HCT116 (cell line): ENCODE measurements at regions not wholly inside any gene's neighbourhood (a gene's known extent, or its start where the extent isn't known, plus 50 kb on each side); places are given as distances from the start of the nearest gene placed in this dataset.

Experiments
- EZH2phosphoT487 ChIP-seq: fragments of 200-600 bp; IDR thresholded peaks from 2 replicates; pipeline ENCODE4 v1.6.1; 2018; ENCODE audit warnings: antibody characterized with exemption, borderline replicate concordance
- MAX ChIP-seq: IDR thresholded peaks from 2 replicates; pipeline ENCODE4 v1.6.1; 2012
- POLR2A ChIP-seq: IDR thresholded peaks from 2 replicates; pipeline ENCODE4 v1.7.0; 2011; ENCODE audit warnings: borderline replicate concordance; ENCODE audit not compliant: insufficient read depth, insufficient read length; ENCODE audit errors: extremely low read depth
- POLR2AphosphoS5 ChIP-seq: IDR thresholded peaks from 2 replicates; pipeline ENCODE4 v1.6.1; 2011; ENCODE audit warnings: mild to moderate bottlenecking, low read depth, low read length, moderate library complexity
- RAD21 ChIP-seq: IDR thresholded peaks from 2 replicates; pipeline ENCODE4 v1.6.1; 2012; ENCODE audit warnings: low read depth, mild to moderate bottlenecking
- SIN3A ChIP-seq: IDR thresholded peaks from 2 replicates; pipeline ENCODE4 v1.6.1; 2012; ENCODE audit warnings: low read depth
- ZFX ChIP-seq: fragments of 450-650 bp; IDR thresholded peaks from 2 replicates; pipeline ENCODE4 v1.6.1; 2017
- ZNF274 ChIP-seq: fragments of 200-500 bp; sonication (Bioruptor generic); IDR thresholded peaks from 2 replicates; pipeline ENCODE4 v1.6.1; 2014; ENCODE audit warnings: mild to moderate bottlenecking, low read depth, low read length, inconsistent platforms
- TF ChIP-seq, protein P1 (sequence below), 3 experiments: fragments of 200-600 bp in 1 of 3; sonication (generic) in 1 of 3; IDR thresholded peaks in 2 of 3; conservative IDR thresholded peaks in 1 of 3; 2 replicates each; pipeline ENCODE4 v1.5.1; 2012 to 2017; ENCODE audit warnings: low read depth in 2 of 3, low read length in 2 of 3, antibody characterized with exemption in 1 of 3, borderline replicate concordance in 1 of 3, control low read depth in 1 of 3, mild to moderate bottlenecking in 1 of 3, mixed read lengths in 1 of 3, mixed run types in 1 of 3, moderate library complexity in 1 of 3; ENCODE audit not compliant: insufficient read depth in 1 of 3

DNA sequence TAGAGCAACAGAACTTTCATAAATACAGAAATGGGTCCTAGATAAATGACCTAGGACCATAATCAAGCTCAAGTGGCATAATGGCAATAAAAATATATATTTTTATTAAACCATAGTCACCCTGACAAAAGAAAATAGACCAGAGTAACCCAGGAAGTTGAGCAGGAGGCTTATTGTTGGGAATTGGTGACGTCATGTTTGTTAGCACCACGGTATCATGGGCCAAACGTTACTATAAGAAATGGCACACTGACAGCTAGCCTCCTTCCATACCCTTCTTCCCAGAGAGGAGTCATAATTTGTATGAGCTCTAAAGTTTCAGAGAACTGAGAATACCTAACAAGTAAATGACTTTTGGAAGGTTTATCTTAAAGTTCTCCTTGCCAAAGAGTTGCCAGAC is 1698.2 kb downstream of the REEP3 start:
- TF ChIP-seq MAX (no peak), EZH2phosphoT487 (no peak), RAD21 (no peak), POLR2A (no peak), ZFX (no peak), ZNF274 (no peak), POLR2AphosphoS5 (no peak), SIN3A (no peak)
- TF ChIP-seq, protein P1, sequence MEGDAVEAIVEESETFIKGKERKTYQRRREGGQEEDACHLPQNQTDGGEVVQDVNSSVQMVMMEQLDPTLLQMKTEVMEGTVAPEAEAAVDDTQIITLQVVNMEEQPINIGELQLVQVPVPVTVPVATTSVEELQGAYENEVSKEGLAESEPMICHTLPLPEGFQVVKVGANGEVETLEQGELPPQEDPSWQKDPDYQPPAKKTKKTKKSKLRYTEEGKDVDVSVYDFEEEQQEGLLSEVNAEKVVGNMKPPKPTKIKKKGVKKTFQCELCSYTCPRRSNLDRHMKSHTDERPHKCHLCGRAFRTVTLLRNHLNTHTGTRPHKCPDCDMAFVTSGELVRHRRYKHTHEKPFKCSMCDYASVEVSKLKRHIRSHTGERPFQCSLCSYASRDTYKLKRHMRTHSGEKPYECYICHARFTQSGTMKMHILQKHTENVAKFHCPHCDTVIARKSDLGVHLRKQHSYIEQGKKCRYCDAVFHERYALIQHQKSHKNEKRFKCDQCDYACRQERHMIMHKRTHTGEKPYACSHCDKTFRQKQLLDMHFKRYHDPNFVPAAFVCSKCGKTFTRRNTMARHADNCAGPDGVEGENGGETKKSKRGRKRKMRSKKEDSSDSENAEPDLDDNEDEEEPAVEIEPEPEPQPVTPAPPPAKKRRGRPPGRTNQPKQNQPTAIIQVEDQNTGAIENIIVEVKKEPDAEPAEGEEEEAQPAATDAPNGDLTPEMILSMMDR (IDR thresholded peaks at IDR 0.05 in 2 of 3, conservative IDR thresholded peaks at IDR 0.05 in 1 of 3; ENCODE audit: borderline replicate concordance in 1 of 3, insufficient read depth in 1 of 3, low read depth in 2 of 3, low read length in 2 of 3): no peak
